Epithelial cell of esophagus (primary cell): ENCODE measurements at regions not wholly inside any gene's neighbourhood (a gene's known extent, or its start where the extent isn't known, plus 50 kb on each side); places are given as distances from the start of the nearest gene placed in this dataset.
"Not testable (repeated sequence)": the region's sequence is repeated elsewhere in the genome, so short reads cannot be mapped to it uniquely, and the experiment has no call there.

Experiments
- DNase-seq: peaks from one replicate; pipeline ENCODE4 v3.0.0; 2010; ENCODE audit warnings: low read depth
- H3K4me3 ChIP-seq: 2 replicates; pipeline ENCODE4 v1.5.1; 2011; ENCODE audit warnings: mild to moderate bottlenecking, low read length, control low read depth
- CTCF ChIP-seq: IDR thresholded peaks from 2 replicates; pipeline ENCODE4 v1.5.1; 2011; ENCODE audit warnings: low read depth, mild to moderate bottlenecking, low read length, control low read depth, inconsistent platforms; ENCODE audit not compliant: insufficient read depth; ENCODE audit errors: missing control alignments

GRCh38 chr14:86346818-86347384 lies 817.0 kb downstream of the FLRT2 start:
- TF ChIP-seq CTCF, result no peak
- DNase-seq, result no peak

GRCh38 chr14:86334355-86334754 lies 804.4 kb downstream of the FLRT2 start:
- no peak for TF ChIP-seq CTCF
- DNase-seq, result no peak
- H3K4me3 ChIP-seq, result no peak overlapping the region

More at GRCh38 chr14:86346818-86347384, 817.0 kb downstream of the FLRT2 start:
- no peak overlapping the region for H3K4me3 ChIP-seq

GRCh38 chr14:86333493-86333892 lies 803.5 kb downstream of the FLRT2 start:
- H3K4me3 ChIP-seq, result no peak overlapping the region
- no peak for TF ChIP-seq CTCF
- no peak for DNase-seq

DNA sequence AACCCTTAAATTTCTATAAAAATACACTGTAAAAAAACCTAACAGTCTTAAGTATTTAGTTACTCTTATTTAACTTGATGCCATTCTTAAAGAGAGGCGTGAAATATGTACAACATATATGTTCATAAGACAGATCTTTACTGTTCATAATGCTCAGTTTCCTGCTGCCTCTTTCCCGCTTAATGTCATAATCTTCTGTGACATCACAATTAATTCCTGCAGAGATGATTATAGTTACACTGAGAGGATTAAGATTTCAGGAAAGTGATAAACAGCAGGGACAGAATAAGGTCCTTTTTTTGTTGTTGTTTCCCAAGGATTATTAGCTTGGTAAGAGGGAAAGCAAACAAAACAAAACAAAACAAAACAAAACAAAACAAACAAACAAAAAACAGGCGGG lies 801.4 kb downstream of the FLRT2 start:
- no peak for TF ChIP-seq CTCF
- DNase-seq, result no peak
- no peak overlapping the region for H3K4me3 ChIP-seq

DNA sequence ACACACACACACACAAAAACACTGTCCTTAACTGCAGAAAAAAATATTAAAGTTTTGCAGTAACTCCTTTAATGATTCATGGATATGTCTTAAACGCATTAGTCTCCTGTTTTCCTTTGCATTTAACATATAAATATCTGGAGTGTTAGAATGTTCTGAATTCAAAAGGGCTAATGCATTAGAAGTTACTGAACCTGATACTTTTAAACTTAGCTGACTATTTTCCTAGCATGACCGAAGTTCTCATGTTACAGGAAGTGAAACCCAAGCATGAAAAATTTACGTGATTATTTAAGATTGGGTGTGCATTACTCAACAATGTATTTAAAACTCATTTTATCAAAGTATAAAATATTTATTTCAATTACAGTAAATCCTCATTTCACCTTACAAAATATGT lies 791.2 kb downstream of the FLRT2 start:
- TF ChIP-seq CTCF, result no peak
- no peak for DNase-seq

DNA sequence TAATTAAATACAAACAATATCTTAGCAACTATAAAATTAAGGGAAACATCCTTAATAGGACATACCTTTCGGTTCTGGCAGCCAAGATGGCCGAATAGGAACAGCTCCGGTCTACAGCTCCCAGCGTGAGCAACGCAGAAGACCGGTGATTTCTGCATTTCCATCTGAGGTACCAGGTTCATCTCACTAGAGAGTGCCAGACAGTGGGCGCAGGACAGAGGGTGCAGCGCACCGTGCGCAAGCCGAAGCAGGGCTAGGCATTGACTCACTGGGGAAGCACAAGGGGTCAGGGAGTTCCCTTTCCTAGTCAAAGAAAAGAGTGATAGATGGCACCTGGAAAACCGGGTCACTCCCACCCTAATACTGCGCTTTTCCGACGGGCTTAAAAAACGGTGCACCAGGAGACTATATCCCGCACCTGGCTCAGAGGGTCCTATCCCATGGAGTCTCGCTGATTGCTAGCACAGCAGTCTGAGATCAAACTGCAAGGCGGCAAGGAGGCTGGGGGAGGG lies 782.3 kb downstream of the FLRT2 start:
- H3K4me3 ChIP-seq, DNase-seq: not testable (repeated sequence)

More for the DNA sequence above, 791.2 kb downstream of the FLRT2 start:
- H3K4me3 ChIP-seq, result no peak overlapping the region

DNA sequence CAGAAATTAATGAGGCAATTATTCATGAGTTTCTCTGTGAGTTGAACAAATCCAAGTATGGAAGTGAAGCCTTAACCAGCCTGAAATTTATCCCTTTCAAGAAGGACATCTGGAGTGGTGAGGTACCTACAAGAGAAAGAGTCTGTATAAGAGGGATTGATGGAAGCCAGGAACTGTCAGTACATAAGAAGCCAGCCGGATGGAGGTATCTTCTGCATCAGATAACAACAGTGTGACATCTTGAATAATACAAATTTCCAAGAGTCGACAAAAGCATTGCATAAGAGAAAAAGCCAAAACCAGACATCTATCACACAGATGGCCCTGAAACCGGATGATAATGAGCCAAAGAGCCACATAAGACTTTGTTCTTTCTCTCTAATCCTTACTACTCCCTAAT lies 781.2 kb downstream of the FLRT2 start:
- TF ChIP-seq CTCF, result no peak
- DNase-seq, result no peak
- H3K4me3 ChIP-seq, result no peak overlapping the region
